ENCODE measurements at regions not wholly inside any gene's neighbourhood (a gene's known extent, or its start where the extent isn't known, plus 50 kb on each side); places are given as distances from the start of the nearest gene placed in this dataset.

GRCh38 chr14:43410631-43411030 lies 1096.5 kb downstream of the FSCB start:
- TF ChIP-seq, protein P1, sequence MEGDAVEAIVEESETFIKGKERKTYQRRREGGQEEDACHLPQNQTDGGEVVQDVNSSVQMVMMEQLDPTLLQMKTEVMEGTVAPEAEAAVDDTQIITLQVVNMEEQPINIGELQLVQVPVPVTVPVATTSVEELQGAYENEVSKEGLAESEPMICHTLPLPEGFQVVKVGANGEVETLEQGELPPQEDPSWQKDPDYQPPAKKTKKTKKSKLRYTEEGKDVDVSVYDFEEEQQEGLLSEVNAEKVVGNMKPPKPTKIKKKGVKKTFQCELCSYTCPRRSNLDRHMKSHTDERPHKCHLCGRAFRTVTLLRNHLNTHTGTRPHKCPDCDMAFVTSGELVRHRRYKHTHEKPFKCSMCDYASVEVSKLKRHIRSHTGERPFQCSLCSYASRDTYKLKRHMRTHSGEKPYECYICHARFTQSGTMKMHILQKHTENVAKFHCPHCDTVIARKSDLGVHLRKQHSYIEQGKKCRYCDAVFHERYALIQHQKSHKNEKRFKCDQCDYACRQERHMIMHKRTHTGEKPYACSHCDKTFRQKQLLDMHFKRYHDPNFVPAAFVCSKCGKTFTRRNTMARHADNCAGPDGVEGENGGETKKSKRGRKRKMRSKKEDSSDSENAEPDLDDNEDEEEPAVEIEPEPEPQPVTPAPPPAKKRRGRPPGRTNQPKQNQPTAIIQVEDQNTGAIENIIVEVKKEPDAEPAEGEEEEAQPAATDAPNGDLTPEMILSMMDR (IDR thresholded peaks at IDR 0.05; ENCODE audit: extremely low read depth in 1 of 2, insufficient read depth in 1 of 2, low read depth in 1 of 2, low read length in 2 of 2): no peak
- TF ChIP-seq POLR2A (IDR thresholded peaks at IDR 0.05; ENCODE audit: low read depth, low read length) (no peak), POLR2AphosphoS5 (IDR thresholded peaks at IDR 0.05; ENCODE audit: insufficient read depth, low read depth, low read length) (no peak), EZH2 (IDR thresholded peaks at IDR 0.05; ENCODE audit: borderline replicate concordance, low read depth, low read length, severe bottlenecking) (no peak), MYC (IDR thresholded peaks at IDR 0.05; ENCODE audit: low read depth, low read length) (no peak), JUN (IDR thresholded peaks at IDR 0.05; ENCODE audit: borderline replicate concordance, insufficient read depth, insufficient read length, low read depth) (no peak), FOS (IDR thresholded peaks at IDR 0.05; ENCODE audit: borderline replicate concordance, insufficient read depth, low read length) (no peak)
- TF ChIP-seq, protein P2, sequence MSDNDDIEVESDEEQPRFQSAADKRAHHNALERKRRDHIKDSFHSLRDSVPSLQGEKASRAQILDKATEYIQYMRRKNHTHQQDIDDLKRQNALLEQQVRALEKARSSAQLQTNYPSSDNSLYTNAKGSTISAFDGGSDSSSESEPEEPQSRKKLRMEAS (IDR thresholded peaks at IDR 0.05; ENCODE audit: insufficient read depth, insufficient read length): no peak

Data from endothelial cell of umbilical vein (primary cell).